Activated naive CD8-positive, alpha-beta T cell treated with anti-CD3 and anti-CD28 coated beads, Interleukin-2, amount 10 ng/mL, durations not matched to agents 7 days and 5 days (primary cell): ENCODE measurements at regions not wholly inside any gene's neighbourhood (a gene's known extent, or its start where the extent isn't known, plus 50 kb on each side); places are given as distances from the start of the nearest gene placed in this dataset.

Experiments used
- ATAC-seq: fragments of 150-1000 bp; cut with Tn5 transposase; one replicate; pipeline ENCODE4 v1.10.0; 2021; ENCODE audit warnings: low read depth, moderate library complexity
- POLR2A ChIA-PET: fragments of 350-600 bp; sonication (Branson Sonifier 250); formaldehyde crosslinking; loops from one replicate; lab custom pipeline; 2021; ENCODE audit warnings: antibody characterized with exemption; lab: Charles Lee
- DNase-seq: peaks from one replicate; pipeline ENCODE4 v3.0.0; 2021
- H3K27ac Mint-ChIP-seq: one replicate; pipeline ENCODE4 v1.8.0; 2022; ENCODE audit warnings: mild to moderate bottlenecking, mixed read lengths
- H3K27me3 Mint-ChIP-seq: one replicate; pipeline ENCODE4 v1.8.0; 2022; ENCODE audit warnings: mild to moderate bottlenecking, moderate library complexity, mixed read lengths
- H3K36me3 Mint-ChIP-seq: one replicate; pipeline ENCODE4 v1.8.0; 2021; ENCODE audit warnings: mild to moderate bottlenecking, mixed read lengths
- H3K4me1 Mint-ChIP-seq: one replicate; pipeline ENCODE4 v1.8.0; 2021; ENCODE audit warnings: mixed read lengths
- H3K4me3 Mint-ChIP-seq: one replicate; pipeline ENCODE4 v1.8.0; 2022; ENCODE audit warnings: mild to moderate bottlenecking, moderate library complexity, mixed read lengths
- H3K9me3 Mint-ChIP-seq: one replicate; pipeline ENCODE4 v1.8.0; 2021; ENCODE audit warnings: mixed read lengths

DNA sequence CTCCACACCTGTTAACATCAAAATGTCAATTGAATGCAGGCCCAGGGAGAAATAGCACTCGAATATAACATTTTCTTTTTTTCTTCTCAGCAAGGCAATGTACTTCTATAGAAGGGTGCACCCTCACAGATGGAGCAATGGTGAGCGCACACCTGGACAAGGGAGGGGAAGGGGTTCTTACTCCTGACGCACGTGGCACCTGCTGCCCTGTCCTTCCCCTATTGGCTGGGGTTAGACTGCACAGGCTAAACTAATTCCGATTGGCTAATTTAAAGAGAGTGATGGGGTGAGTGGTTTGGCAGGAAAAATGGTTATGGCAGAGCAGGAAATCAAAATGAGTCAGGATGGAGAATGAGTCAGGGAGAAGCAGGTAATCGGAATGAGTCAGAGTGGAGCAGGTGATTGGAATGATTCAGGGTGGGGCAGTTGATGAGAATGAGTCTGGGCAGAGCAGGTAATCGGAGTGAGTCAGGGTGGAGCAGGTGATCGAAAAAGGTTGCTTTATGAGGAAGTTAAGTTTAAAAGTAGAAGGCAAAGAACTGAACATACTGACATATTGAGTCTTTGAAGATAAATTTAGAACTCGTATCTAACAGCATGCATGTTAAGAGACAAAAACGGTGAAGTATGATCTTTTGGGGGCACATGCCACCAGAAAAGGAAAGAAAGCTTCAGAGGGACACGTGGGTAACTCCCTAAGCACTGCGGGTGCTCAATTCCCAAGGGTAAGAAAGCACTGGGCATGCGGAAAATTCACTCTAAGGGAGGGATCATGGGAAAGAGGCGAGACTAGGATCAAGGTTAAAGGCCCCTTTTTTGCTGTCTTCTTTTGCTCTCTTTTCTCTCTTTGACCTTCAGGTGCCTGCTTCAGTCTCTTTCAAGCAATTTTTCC, 72.9 kb upstream of the GALNT15 start:
- Mint-ChIP-seq H3K9me3 (peaks cover 1% of the 10 kb centered on the region), H3K4me1 (no peaks in the 10 kb centered on the region), H3K36me3 (no peaks in the 10 kb centered on the region), H3K27ac (no peak overlapping the region), H3K27me3 (peaks cover 11% of the 10 kb centered on the region), H3K4me3 (no peak overlapping the region)
- ATAC-seq (no peak), DNase-seq (no peak)
- POLR2A ChIA-PET = no interaction called here

DNA sequence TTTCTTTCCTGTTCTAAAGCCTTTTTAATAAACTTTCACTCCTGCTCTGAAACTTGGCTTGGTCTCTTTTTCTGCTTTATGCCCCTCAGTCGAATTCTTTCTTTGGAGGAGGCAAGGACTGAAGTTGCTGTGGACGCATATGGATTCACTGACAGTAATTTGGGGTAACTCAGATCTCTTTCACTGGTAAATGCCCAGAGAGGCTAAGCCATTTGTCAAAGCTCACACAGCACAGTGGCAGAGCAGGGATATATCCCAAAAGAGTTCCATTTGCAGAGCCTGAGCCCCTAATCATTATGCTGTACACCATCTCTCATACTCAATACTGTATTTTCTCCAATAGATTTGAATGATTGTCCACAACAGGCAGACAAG, 72.3 kb upstream of the GALNT15 start:
- H3K4me1 Mint-ChIP-seq = no peaks in the 10 kb centered on the region
- H3K9me3 Mint-ChIP-seq = peaks cover 1% of the 10 kb centered on the region
- peaks cover 10% of the 10 kb centered on the region for H3K27me3 Mint-ChIP-seq
- no peak for ATAC-seq
- no peak overlapping the region for H3K27ac Mint-ChIP-seq
- POLR2A ChIA-PET = no interaction called here
- no peaks in the 10 kb centered on the region for H3K36me3 Mint-ChIP-seq
- no peak for DNase-seq
- H3K4me3 Mint-ChIP-seq = no peak overlapping the region

DNA sequence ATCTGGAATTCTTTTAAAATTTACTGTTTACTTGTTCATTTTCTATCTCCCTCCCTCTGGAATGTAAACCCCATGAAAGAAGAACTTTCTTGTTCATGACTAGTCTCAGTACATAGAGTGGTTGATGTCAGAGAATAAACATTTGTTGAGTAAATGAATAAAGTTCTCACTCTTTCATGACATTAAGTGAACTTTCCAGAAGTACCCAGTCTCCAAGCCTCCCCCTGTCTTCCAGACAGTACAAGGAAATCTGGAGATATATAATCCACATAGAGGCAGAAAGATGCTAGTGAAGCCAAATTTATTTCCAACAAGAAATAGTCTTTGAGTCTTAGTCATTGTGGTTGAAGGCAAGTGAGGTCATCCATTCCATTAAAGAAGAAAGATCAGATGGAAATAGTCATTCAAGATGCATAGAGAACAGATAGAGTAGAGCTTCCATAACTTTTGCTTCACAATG, 71.5 kb upstream of the GALNT15 start:
- Mint-ChIP-seq H3K9me3 (peaks cover 6% of the 10 kb centered on the region), H3K4me1 (no peaks in the 10 kb centered on the region), H3K36me3 (no peaks in the 10 kb centered on the region), H3K4me3 (no peak overlapping the region), H3K27ac (no peak overlapping the region), H3K27me3 (peaks cover 13% of the 10 kb centered on the region)
- POLR2A ChIA-PET = no interaction called here
- no peak for DNase-seq
- ATAC-seq = no peak

DNA sequence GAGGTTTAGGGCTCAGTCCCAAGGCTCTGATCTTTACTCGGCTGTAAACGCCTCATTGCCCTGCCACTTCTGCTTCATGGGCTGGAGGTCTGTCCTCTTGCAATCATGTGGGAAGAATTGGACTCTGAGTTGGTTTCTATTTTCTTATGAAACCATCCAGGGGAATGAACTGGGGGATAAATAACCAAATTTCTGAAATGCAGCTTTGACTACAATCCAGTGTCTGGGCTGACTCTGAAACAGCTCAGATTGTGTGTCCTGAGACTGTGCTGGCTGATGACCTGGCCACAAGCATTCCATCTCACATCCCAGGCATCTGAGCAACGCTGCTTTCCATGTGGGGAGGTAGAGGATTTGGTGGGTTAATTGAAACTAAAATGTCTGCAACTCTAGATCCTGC, 71.0 kb upstream of the GALNT15 start:
- peaks cover 13% of the 10 kb centered on the region for H3K27me3 Mint-ChIP-seq
- H3K27ac Mint-ChIP-seq = no peak overlapping the region
- H3K4me3 Mint-ChIP-seq = no peak overlapping the region
- no peaks in the 10 kb centered on the region for H3K36me3 Mint-ChIP-seq
- H3K4me1 Mint-ChIP-seq = no peaks in the 10 kb centered on the region
- DNase-seq (no peak), ATAC-seq (no peak)
- POLR2A ChIA-PET = no interaction called here
- H3K9me3 Mint-ChIP-seq = peaks cover 6% of the 10 kb centered on the region

DNA sequence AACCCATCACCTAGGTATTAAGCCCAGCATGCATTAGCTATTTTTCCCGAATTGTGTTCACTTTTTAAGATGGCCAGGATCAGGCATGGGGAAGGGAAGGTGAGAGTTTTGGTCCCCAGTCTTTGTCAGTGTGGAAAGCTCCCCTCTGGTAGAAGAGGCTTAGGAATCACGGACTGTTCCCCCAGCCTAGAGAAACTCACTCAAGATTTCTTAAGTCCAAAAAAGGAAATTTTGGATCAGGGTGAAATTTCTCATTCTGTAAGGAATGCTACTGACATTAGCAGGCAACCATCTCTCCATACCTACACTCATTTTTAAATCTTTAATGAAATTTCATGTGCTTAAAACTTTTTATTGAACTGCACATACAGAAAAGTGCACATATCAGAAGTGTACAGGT, 70.3 kb upstream of the GALNT15 start:
- H3K9me3 Mint-ChIP-seq = peaks cover 6% of the 10 kb centered on the region
- no peak overlapping the region for H3K4me3 Mint-ChIP-seq
- no peak overlapping the region for H3K27ac Mint-ChIP-seq
- ATAC-seq (no peak), DNase-seq (no peak)
- H3K27me3 Mint-ChIP-seq = peaks cover 13% of the 10 kb centered on the region
- H3K4me1 Mint-ChIP-seq = no peaks in the 10 kb centered on the region
- POLR2A ChIA-PET = no interaction called here
- H3K36me3 Mint-ChIP-seq = no peaks in the 10 kb centered on the region

DNA sequence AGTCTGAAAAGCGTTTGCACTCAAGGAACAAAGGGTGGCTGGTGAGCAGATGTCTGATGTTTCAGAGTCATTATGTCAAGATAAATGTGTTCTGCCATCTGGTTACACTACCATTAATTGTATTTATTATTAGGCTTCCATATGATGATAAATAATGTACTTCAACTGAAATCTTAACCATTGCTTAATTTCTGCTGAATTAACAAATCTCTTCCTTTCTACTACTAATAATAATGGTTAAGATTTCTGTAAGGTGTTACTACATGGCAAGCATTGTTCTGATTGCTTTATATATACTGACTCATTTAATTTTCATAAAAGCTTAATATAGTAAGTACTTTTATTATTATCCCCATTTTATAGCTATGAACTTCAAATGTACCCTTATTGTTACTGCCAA, 68.4 kb upstream of the GALNT15 start:
- DNase-seq = no peak
- Mint-ChIP-seq H3K9me3 (peaks cover 9% of the 10 kb centered on the region), H3K27ac (no peak overlapping the region), H3K4me1 (no peaks in the 10 kb centered on the region), H3K27me3 (peaks cover 17% of the 10 kb centered on the region), H3K36me3 (no peaks in the 10 kb centered on the region), H3K4me3 (no peak overlapping the region)
- no peak for ATAC-seq
- POLR2A ChIA-PET = no interaction called here

DNA sequence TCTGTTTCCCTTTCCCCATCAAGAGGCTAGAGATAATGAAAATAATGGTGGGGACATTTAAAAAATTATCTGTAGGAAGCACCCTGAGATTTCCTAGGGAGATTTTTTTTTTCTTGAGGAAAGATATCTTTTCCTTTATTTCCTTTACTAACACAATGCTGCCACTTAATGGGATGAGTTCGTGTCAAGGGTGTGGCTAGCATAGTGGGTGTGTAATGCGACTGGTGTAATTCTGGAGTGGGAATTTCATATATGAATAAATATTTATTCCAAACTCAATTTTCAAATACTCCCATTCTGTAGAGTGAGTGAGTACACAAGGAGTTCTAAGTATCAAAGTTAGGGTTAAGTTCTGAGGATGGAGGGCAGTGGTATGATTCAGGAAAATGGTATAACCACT, 66.1 kb upstream of the GALNT15 start:
- DNase-seq (no peak), ATAC-seq (no peak)
- Mint-ChIP-seq H3K27ac (no peak overlapping the region), H3K4me1 (no peaks in the 10 kb centered on the region), H3K36me3 (no peaks in the 10 kb centered on the region), H3K9me3 (peaks cover 10% of the 10 kb centered on the region), H3K4me3 (no peak overlapping the region), H3K27me3 (peaks cover 17% of the 10 kb centered on the region)
- POLR2A ChIA-PET = no interaction called here

DNA sequence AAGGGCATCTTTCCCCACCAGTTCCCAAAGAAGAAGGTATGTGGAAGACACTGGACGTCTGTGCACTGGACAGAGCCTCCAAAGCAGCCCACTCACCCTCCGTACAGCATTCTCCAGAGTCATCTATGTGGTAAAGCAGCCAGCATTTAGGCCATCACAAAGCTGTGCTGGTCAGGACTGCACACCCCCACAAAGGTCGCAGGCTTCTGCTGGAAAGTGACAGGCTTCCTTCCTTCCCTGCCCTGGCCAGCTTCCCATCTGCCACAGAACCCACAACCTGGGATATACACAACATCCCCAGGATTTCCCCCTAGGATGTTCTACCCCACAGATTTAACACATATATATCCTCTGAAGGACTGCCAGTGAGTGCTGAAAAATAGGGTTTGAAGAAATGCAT, 64.6 kb upstream of the GALNT15 start:
- Mint-ChIP-seq H3K27me3 (peaks cover 12% of the 10 kb centered on the region), H3K27ac (no peak overlapping the region), H3K9me3 (peaks cover 13% of the 10 kb centered on the region), H3K4me1 (no peaks in the 10 kb centered on the region), H3K36me3 (no peaks in the 10 kb centered on the region), H3K4me3 (no peak overlapping the region)
- POLR2A ChIA-PET = no interaction called here
- DNase-seq (no peak), ATAC-seq (no peak)

DNA sequence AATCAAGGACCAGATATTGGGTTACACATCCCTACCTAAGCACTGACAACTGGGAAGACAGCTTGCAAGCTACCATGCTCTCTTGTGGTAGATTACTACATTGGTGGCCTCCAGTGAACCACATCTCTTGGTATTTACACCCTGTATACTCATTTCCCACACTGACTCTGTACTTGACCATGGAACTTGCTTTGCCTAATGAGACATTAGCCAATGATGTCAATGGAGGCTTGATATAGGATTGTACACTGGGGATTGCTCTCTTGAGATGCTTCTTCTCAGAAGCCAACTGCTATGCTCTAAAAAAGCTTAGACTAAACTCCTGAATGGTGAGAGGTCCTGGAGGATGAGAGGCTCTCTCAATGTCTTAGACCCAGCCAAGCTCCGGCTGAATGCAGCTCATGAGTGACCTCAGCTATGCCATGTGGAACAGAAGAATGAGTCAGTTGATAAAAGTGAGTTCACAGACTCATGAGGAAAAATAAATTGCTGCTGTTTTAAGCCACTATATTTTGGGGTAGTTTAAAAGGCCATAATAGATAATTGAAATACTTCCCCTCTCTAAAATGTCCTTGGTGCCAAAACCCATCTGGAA, 61.5 kb upstream of the GALNT15 start:
- peaks cover 6% of the 10 kb centered on the region for H3K9me3 Mint-ChIP-seq
- H3K4me1 Mint-ChIP-seq = no peaks in the 10 kb centered on the region
- no peak overlapping the region for H3K4me3 Mint-ChIP-seq
- POLR2A ChIA-PET = no interaction called here
- H3K27ac Mint-ChIP-seq = no peak overlapping the region
- DNase-seq = no peak
- no peak for ATAC-seq
- no peaks in the 10 kb centered on the region for H3K36me3 Mint-ChIP-seq
- H3K27me3 Mint-ChIP-seq = peaks cover 5% of the 10 kb centered on the region

DNA sequence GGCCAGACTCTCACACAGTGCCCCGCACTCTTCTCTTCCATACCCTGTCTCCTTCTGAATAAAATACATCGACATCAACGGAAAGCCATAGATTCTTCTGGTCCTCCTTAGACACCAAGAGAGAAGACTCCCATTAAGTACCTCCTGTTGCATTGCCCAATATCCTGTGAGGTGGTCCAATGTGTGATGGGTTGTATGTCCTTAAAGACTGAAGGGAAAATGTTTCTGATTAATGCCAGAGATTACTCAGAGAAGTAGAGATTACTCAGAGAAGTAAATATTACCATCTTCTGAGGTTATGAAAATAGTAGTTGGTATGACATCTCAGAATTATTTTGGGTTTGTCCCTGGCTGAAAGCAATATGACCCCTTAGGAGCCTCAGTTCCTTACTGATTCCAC, 60.8 kb upstream of the GALNT15 start:
- Mint-ChIP-seq H3K27ac (no peak overlapping the region), H3K9me3 (peaks cover 6% of the 10 kb centered on the region), H3K4me3 (no peak overlapping the region), H3K36me3 (no peaks in the 10 kb centered on the region), H3K27me3 (peaks cover 5% of the 10 kb centered on the region), H3K4me1 (no peaks in the 10 kb centered on the region)
- POLR2A ChIA-PET = no interaction called here
- no peak for DNase-seq
- ATAC-seq = no peak

DNA sequence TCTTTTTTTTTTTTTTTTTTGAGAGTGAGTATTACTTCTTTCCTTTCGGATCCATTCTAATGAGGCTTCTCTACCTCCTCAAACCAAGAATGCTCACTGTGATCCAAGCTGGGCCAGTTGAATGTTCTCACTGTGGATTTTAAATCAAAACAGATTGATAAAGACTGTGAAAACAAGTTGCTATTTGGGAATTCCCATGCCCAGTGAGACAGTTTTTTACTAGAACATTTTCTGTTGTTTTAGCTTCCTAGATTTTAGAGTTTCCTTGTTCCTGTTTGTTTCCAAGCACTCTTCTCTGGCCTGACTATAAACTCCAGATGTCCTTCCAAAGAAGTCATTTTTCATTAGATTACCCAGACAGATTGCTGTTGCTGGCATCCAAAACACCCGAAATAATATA, 60.1 kb upstream of the GALNT15 start:
- no peak for DNase-seq
- Mint-ChIP-seq H3K36me3 (no peaks in the 10 kb centered on the region), H3K27ac (no peak overlapping the region), H3K4me1 (no peaks in the 10 kb centered on the region), H3K4me3 (no peak overlapping the region), H3K27me3 (peaks cover 5% of the 10 kb centered on the region), H3K9me3 (peaks cover 6% of the 10 kb centered on the region)
- no peak for ATAC-seq
- POLR2A ChIA-PET = no interaction called here

DNA sequence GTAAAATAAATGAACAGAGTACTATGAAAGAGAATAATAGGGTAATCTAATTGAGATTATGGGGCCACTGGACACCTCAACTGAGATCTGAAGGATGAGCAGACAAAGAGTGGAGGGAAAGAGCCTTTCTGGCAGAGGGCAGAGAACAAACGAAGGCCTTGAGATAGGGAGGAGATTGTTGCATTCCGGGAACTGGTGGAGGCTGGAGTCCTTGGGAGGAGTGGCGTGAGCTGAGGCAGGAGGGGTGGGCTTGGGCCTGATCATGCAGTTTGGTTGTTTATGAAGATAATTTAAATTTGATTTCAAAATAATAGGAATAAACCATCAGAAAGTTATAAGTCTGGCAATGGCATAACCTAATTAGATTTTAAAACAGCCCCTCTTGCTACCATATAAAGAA, 59.5 kb upstream of the GALNT15 start:
- Mint-ChIP-seq H3K4me3 (no peak overlapping the region), H3K9me3 (peaks cover 6% of the 10 kb centered on the region), H3K36me3 (no peaks in the 10 kb centered on the region), H3K27ac (no peak overlapping the region), H3K27me3 (peaks cover 5% of the 10 kb centered on the region), H3K4me1 (no peaks in the 10 kb centered on the region)
- POLR2A ChIA-PET = no interaction called here
- no peak for ATAC-seq
- no peak for DNase-seq

DNA sequence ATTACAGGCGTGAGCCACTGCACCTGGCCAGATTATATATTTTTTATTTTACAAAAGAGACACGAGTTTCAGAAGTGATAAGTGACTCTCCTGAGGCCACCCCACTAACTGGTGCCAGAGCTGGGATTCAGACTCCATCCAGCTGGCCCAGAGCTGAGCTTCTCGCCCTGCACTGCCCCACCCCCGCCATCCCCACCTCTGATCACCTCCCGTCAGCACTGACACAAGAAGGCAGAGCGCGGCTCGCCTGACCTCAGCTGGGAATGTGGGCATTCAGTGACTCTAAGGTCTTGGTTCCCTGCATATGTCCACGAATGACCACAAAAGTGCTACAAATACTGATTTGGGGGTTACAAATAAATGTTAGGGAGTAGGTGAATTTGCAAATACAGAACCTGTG, 56.1 kb upstream of the GALNT15 start:
- H3K4me1 Mint-ChIP-seq = no peaks in the 10 kb centered on the region
- H3K9me3 Mint-ChIP-seq = peaks cover 2% of the 10 kb centered on the region
- no peak overlapping the region for H3K27ac Mint-ChIP-seq
- no peaks in the 10 kb centered on the region for H3K27me3 Mint-ChIP-seq
- DNase-seq (no peak), ATAC-seq (peak; percentile 33)
- H3K36me3 Mint-ChIP-seq = no peaks in the 10 kb centered on the region
- POLR2A ChIA-PET = no interaction called here
- H3K4me3 Mint-ChIP-seq = no peak overlapping the region

DNA sequence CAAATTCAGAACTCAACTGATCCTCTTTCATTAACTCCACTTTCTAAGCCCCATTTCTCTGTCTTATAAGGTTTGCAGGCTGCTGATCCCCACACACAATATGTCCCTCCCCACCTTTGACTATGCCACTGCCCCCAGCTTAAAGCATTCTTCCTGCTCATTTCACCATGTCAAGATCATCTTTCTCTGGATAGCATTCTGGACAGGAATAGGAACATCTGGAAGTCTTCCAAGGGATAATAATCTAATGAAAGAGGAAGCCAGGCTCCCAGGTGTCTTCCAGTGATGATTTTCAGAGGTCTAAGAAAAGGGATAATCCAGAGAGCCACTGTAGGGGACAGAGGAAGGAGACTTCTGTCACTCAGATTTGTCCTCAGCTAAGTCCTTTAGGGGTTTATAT, 54.6 kb upstream of the GALNT15 start:
- ATAC-seq (no peak), DNase-seq (no peak)
- no peaks in the 10 kb centered on the region for H3K9me3 Mint-ChIP-seq
- POLR2A ChIA-PET = no interaction called here
- no peaks in the 10 kb centered on the region for H3K36me3 Mint-ChIP-seq
- no peaks in the 10 kb centered on the region for H3K4me1 Mint-ChIP-seq
- peaks cover 4% of the 10 kb centered on the region for H3K27me3 Mint-ChIP-seq
- no peak overlapping the region for H3K4me3 Mint-ChIP-seq
- no peak overlapping the region for H3K27ac Mint-ChIP-seq
